NT2/D1 (cell line): ENCODE measurements at regions not wholly inside any gene's neighbourhood (a gene's known extent, or its start where the extent isn't known, plus 50 kb on each side); places are given as distances from the start of the nearest gene placed in this dataset.
"Not testable (repeated sequence)": the region's sequence is repeated elsewhere in the genome, so short reads cannot be mapped to it uniquely, and the experiment has no call there.

Source experiments
- DNase-seq: peaks from one replicate; pipeline ENCODE4 v3.0.0-alpha.2; 2011; ENCODE audit warnings: low read depth, low spot score
- H3K27me3 ChIP-seq: 2 replicates; pipeline ENCODE4 v1.6.0; 2011; ENCODE audit warnings: mild to moderate bottlenecking; ENCODE audit not compliant: insufficient read length, insufficient read depth
- H3K36me3 ChIP-seq: 2 replicates; pipeline ENCODE4 v1.6.1; 2011; ENCODE audit warnings: mild to moderate bottlenecking, low read length, mixed read lengths; ENCODE audit not compliant: insufficient read depth, insufficient read length
- H3K4me1 ChIP-seq: 2 replicates; pipeline ENCODE4 v1.5.1; 2011; ENCODE audit not compliant: insufficient read depth, insufficient read length
- H3K4me3 ChIP-seq: 2 replicates; pipeline ENCODE4 v1.5.1; 2011; ENCODE audit warnings: low read depth; ENCODE audit not compliant: insufficient read length
- H3K9ac ChIP-seq: 2 replicates; pipeline ENCODE4 v1.6.0; 2011; ENCODE audit warnings: low read depth; ENCODE audit not compliant: insufficient read length
- H3K9me3 ChIP-seq: 2 replicates; pipeline ENCODE4 v1.5.1; 2011; ENCODE audit warnings: mild to moderate bottlenecking, low read length; ENCODE audit not compliant: insufficient read depth
- SUZ12 ChIP-seq: IDR thresholded peaks from 2 replicates; pipeline ENCODE4 v1.6.1; 2011; ENCODE audit not compliant: insufficient read length, insufficient read depth; ENCODE audit errors: extremely low read depth
- YY1 ChIP-seq: IDR thresholded peaks from 2 replicates; pipeline ENCODE4 v1.6.1; 2011; ENCODE audit not compliant: insufficient read length, insufficient read depth
- ZNF274 ChIP-seq: IDR thresholded peaks from 2 replicates; pipeline ENCODE4 v1.6.1; 2011; ENCODE audit warnings: mild to moderate bottlenecking, low read depth, low read length

GRCh38 chr9:78422309-78422708 is 125.4 kb downstream of the PSAT1 start:
- Histone ChIP-seq H3K4me3 (no peak overlapping the region), H3K9ac (no peak overlapping the region), H3K9me3 (no peaks in the 10 kb centered on the region), H3K4me1 (no peaks in the 10 kb centered on the region), H3K36me3 (no peaks in the 10 kb centered on the region), H3K27me3 (no peaks in the 10 kb centered on the region)
- no peak for TF ChIP-seq SUZ12
- TF ChIP-seq ZNF274, result no peak
- no peak for TF ChIP-seq YY1
- no peak for DNase-seq

DNA sequence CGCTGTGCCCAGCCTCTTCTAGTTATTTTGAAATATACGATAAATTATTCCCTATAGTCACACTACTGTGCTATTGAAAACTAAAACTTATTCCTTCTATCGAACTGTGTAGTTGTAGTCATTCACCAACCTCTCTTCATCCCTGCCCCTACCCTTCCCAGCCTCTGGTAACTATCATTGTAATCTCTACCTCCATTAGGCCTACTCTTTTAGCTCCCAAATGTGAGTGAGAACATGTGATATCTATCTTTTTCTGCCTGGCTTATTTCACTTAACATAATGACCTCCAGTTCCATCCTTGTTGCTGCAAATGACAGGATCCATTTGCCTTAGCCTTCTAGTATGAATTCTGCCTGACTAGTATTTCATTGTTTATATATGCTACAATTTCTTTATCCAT is 127.4 kb downstream of the PSAT1 start:
- no peaks in the 10 kb centered on the region for H3K36me3 ChIP-seq
- H3K4me1 ChIP-seq, result no peaks in the 10 kb centered on the region
- no peak for TF ChIP-seq ZNF274
- TF ChIP-seq SUZ12, result no peak
- TF ChIP-seq YY1, result no peak
- H3K27me3 ChIP-seq, result no peaks in the 10 kb centered on the region
- no peak overlapping the region for H3K4me3 ChIP-seq
- no peak for DNase-seq
- peaks cover 7% of the 10 kb centered on the region for H3K9me3 ChIP-seq
- no peak overlapping the region for H3K9ac ChIP-seq

DNA sequence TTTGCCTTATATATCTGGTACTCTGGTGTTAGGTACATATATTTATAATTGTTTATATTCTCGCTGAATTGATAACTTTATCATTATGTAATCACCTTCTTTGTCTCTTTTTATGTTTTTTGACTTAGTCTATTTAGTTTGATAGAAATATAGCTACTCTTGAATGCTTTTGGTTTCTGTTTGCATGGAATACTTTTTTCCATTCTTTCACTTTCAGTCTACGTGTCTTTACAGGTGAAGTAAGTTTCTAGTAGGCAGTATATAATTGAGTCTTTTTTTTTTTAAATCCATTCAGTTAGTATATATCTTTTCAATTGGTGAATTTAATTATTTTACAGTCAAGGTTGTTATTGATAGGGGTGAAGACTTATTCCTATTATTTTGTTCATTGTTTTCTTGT is 131.7 kb downstream of the PSAT1 start:
- Histone ChIP-seq H3K4me1 (no peaks in the 10 kb centered on the region), H3K4me3 (no peak overlapping the region), H3K36me3 (no peaks in the 10 kb centered on the region), H3K9me3 (peaks cover 25% of the 10 kb centered on the region), H3K27me3 (no peaks in the 10 kb centered on the region), H3K9ac (no peak overlapping the region)
- no peak for DNase-seq
- TF ChIP-seq ZNF274 (no peak), SUZ12 (no peak), YY1 (no peak)

DNA sequence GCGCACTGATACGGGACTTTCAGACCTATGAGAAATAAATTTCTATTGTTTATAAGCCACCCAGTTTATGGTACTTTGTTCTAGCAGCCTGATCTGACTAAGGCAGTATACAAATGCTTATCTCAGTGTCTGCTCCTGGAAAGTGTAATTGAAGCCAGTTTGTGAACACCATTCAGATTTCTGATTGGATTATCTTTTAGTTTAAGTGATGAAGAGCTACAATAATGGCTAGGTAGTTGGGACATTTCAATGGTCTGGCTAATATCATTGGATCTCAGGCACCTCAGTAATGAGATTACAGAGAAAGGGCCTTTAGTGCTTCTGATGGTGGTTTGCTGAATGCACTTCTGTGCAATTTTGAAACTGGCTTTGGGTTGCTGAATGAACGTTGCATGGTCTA is 133.5 kb downstream of the PSAT1 start:
- Histone ChIP-seq H3K9ac (no peak overlapping the region), H3K9me3 (peaks cover 25% of the 10 kb centered on the region), H3K4me3 (no peak overlapping the region), H3K36me3 (no peaks in the 10 kb centered on the region), H3K4me1 (no peaks in the 10 kb centered on the region), H3K27me3 (no peaks in the 10 kb centered on the region)
- no peak for DNase-seq
- no peak for TF ChIP-seq SUZ12

DNA sequence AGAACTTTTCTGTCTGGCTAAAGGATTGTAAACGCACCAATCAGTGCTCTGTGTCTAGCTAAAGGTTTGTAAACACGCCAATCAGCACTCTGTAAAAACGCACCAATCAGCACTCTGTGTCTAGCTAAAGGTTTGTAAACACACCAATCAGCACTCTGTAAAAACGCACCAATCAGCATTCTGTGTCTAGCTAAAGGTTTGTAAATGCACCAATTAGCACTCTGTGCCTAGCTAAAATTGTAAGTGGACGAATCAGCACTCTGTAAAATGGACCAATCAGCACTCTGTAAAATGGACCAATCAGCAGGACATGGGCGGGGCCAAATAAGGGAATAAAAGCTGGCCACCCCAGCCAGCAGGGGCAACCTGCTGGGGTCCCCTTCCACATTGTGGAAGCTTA is 134.1 kb downstream of the PSAT1 start:
- H3K9me3 ChIP-seq, result peaks cover 25% of the 10 kb centered on the region
- H3K9ac ChIP-seq, H3K27me3 ChIP-seq, DNase-seq, H3K4me3 ChIP-seq, H3K36me3 ChIP-seq, H3K4me1 ChIP-seq: not testable (repeated sequence)

- Histone ChIP-seq H3K9me3 (no peaks in the 10 kb centered on the region), H3K36me3 (no peaks in the 10 kb centered on the region), H3K4me1 (peaks cover 5% of the 10 kb centered on the region), H3K9ac (no peak overlapping the region), H3K4me3 (no peak overlapping the region), H3K27me3 (no peaks in the 10 kb centered on the region)
- TF ChIP-seq SUZ12 (no peak), YY1 (no peak), ZNF274 (no peak)
- no peak for DNase-seq
These were observed 139.9 kb downstream of the PSAT1 start for GRCh38 chr9:78436873-78437272.

DNA sequence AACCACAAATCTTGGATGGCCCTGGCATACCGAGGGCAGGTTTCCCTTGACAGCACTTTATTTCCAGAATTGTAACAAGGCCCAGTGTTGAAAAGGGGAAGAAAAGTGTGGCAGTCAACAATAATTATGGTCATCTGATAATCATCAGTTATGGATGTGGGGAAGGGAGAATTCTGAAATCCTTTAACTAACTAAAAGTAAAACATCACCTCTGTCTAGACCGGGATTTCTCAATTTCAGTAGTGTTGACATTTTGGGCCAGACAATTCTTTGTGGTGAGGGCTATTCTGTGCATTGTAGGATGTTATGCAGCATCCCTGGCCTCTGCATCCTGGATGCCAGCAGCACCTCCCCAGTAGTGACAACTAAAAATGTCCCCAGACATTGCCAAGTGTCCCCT is 140.4 kb downstream of the PSAT1 start:
- no peaks in the 10 kb centered on the region for H3K36me3 ChIP-seq
- H3K4me1 ChIP-seq, result peaks cover 5% of the 10 kb centered on the region
- no peaks in the 10 kb centered on the region for H3K27me3 ChIP-seq
- no peak for DNase-seq
- H3K9me3 ChIP-seq, result peaks cover 3% of the 10 kb centered on the region; the same call in 1 of the 2 replicates
- TF ChIP-seq YY1, result no peak
- no peak for TF ChIP-seq ZNF274
- no peak for TF ChIP-seq SUZ12
- H3K9ac ChIP-seq, result no peak overlapping the region
- no peak overlapping the region for H3K4me3 ChIP-seq

- TF ChIP-seq SUZ12, result no peak
- no peak for TF ChIP-seq YY1
- TF ChIP-seq ZNF274, result no peak
- H3K4me3 ChIP-seq, result no peak overlapping the region
- no peak for DNase-seq
- peaks cover 4% of the 10 kb centered on the region; the same call in 1 of the 2 replicates for H3K9me3 ChIP-seq
- H3K4me1 ChIP-seq, result peaks cover 5% of the 10 kb centered on the region
- no peaks in the 10 kb centered on the region for H3K27me3 ChIP-seq
- H3K36me3 ChIP-seq, result no peaks in the 10 kb centered on the region
- H3K9ac ChIP-seq, result no peak overlapping the region
These were observed 140.9 kb downstream of the PSAT1 start for GRCh38 chr9:78437806-78438205.
